GM12878 (cell line): ENCODE measurements at regions not wholly inside any gene's neighbourhood (a gene's known extent, or its start where the extent isn't known, plus 50 kb on each side); places are given as distances from the start of the nearest gene placed in this dataset.

ENCODE experiments used
- ATAC-seq: fragments of 200-7000 bp; cut with Tn5 transposase; 3 replicates; pipeline ENCODE4 v1.9.1; 2020; ENCODE audit warnings: mild to moderate bottlenecking, moderate library complexity
- BruUV-seq: library from RNA; stranded (reverse); fragments of 400-500 nt; replicated peaks from 2 replicates; lab custom pipeline; 2021; lab: Mats Ljungman, UMichigan
- CTCF ChIA-PET: fragments of 300-600 bp; sonication (Branson Sonifier 250); formaldehyde crosslinking; extraction: SDS; loops from one replicate; lab custom pipeline; 2021; ENCODE audit warnings: inconsistent platforms; lab: Yijun Ruan, JAX
- POLR2A ChIA-PET: fragments of 350-600 bp; formaldehyde crosslinking; extraction: SDS; loops from one replicate; lab custom pipeline; 2021; ENCODE audit warnings: inconsistent platforms; lab: Charles Lee
- RAD21 ChIA-PET: fragments of 300-600 bp; sonication (Branson Sonifier 250); formaldehyde crosslinking; loops from one replicate; lab custom pipeline; 2023; ENCODE audit warnings: antibody characterized with exemption; ENCODE audit not compliant: unreplicated experiment; lab: Charles Lee
- SMC1A ChIA-PET: fragments of 300-600 bp; sonication (Branson Sonifier 250); formaldehyde crosslinking; loops from one replicate; lab custom pipeline; 2023; ENCODE audit not compliant: unreplicated experiment, uncharacterized antibody; lab: Charles Lee
- DNase-seq: peaks from one replicate; pipeline ENCODE4 v3.0.0-alpha.2; 2011; ENCODE audit warnings: low read depth, low spot score
- FAIRE-seq: peaks from 3 replicates; lab custom pipeline; 2011; peaks lifted over from hg19 to GRCh38; lab: Jason Lieb, UNC
- H2AFZ ChIP-seq: 2 replicates; pipeline ENCODE4 v1.6.0; 2011; ENCODE audit warnings: low read depth, low read length, control low read depth; ENCODE audit not compliant: control insufficient read depth
- H3K27ac ChIP-seq: 2 replicates; pipeline ENCODE4 v1.5.1; 2011; ENCODE audit warnings: control low read depth; ENCODE audit not compliant: control insufficient read depth, insufficient read depth
- H3K27me3 ChIP-seq, 2 experiments: replicated peaks in 1 of 2; 2 replicates each; pipeline versions ENCODE4 v1.6.0 to v1.6.1; 2011; ENCODE audit warnings: low read length in 1 of 2; ENCODE audit not compliant: control insufficient read depth in 2 of 2, insufficient read depth in 2 of 2
- H3K36me3 ChIP-seq, 2 experiments: 2 replicates each; pipeline ENCODE4 v1.5.1; 2011; ENCODE audit warnings: low read length in 1 of 2; ENCODE audit not compliant: control insufficient read depth in 2 of 2, insufficient read depth in 2 of 2
- H3K4me1 ChIP-seq: 2 replicates; pipeline ENCODE4 v1.6.1; 2011; ENCODE audit warnings: mild to moderate bottlenecking, low read length, moderate library complexity, mixed read lengths; ENCODE audit not compliant: control insufficient read depth, insufficient read depth
- H3K4me2 ChIP-seq: 2 replicates; pipeline ENCODE4 v1.6.0; 2011; ENCODE audit warnings: control low read depth; ENCODE audit not compliant: control insufficient read depth, insufficient read depth
- H3K4me3 ChIP-seq: fragments of 200-600 bp; sonication (generic); 2 replicates; pipeline ENCODE4 v1.5.1; 2016
- H3K79me2 ChIP-seq: 2 replicates; pipeline ENCODE4 v1.6.0; 2011; ENCODE audit warnings: low read length; ENCODE audit not compliant: control insufficient read depth, insufficient read depth
- H3K9ac ChIP-seq: 2 replicates; pipeline ENCODE4 v1.8.0; 2011; ENCODE audit warnings: low read length, control low read depth, mixed read lengths; ENCODE audit not compliant: control insufficient read depth, insufficient read depth
- H3K9me3 ChIP-seq: replicated peaks from 3 replicates; pipeline ENCODE4 v1.5.1; 2011; ENCODE audit warnings: mild to moderate bottlenecking, low read length; ENCODE audit not compliant: control insufficient read depth, insufficient read depth
- H4K20me1 ChIP-seq: 2 replicates; pipeline ENCODE4 v1.6.0; 2011; ENCODE audit not compliant: control insufficient read depth, insufficient read depth
- BHLHE40 ChIP-seq, 2 experiments: fragments of 450-650 bp in 1 of 2; IDR thresholded peaks; 2 replicates each; pipeline ENCODE4 v1.6.1; 2011 to 2017; ENCODE audit warnings: low read depth in 2 of 2, borderline replicate concordance in 1 of 2, improper control_type of control experiment in 1 of 2, low read length in 1 of 2, mild to moderate bottlenecking in 1 of 2
- MLLT1 ChIP-seq: fragments of 450-650 bp; IDR thresholded peaks from 2 replicates; pipeline ENCODE4 v1.6.1; 2016; ENCODE audit warnings: mild to moderate bottlenecking
- MYC ChIP-seq: IDR thresholded peaks from 2 replicates; pipeline ENCODE4 v1.6.1; 2011; ENCODE audit warnings: mild to moderate bottlenecking, low read length, moderate library complexity, inconsistent platforms; ENCODE audit not compliant: insufficient read depth, insufficient replicate concordance, insufficient read length, severe bottlenecking
- NR2F1 ChIP-seq: fragments of 450-650 bp; conservative IDR thresholded peaks from 2 replicates; pipeline ENCODE4 v1.6.1; 2017; ENCODE audit warnings: mild to moderate bottlenecking
- PAX8 ChIP-seq: fragments of 450-650 bp; IDR thresholded peaks from 2 replicates; pipeline ENCODE4 v1.6.1; 2017; ENCODE audit warnings: mild to moderate bottlenecking, moderate library complexity
- ZZZ3 ChIP-seq: IDR thresholded peaks from 2 replicates; pipeline ENCODE4 v1.6.1; 2011; ENCODE audit warnings: low read depth; ENCODE audit not compliant: control insufficient read depth, insufficient read length
- WGBS: methylation state at CpG from one replicate; pipeline ENCODE4 v1.1.6; 2016; ENCODE audit warnings: low lambda C conversion rate; ENCODE audit not compliant: insufficient replicate concordance, insufficient coverage; ENCODE audit errors: missing lambda C conversion rate; 5-methylcytosine and 5-hydroxymethylcytosine counted together
- in situ Hi-C: fragments of 300-500 bp; cut with MboI; formaldehyde crosslinking; loops from 9 replicates; pipeline ENCODE4 v1.14.3; 2018; ENCODE audit warnings: mixed read lengths
- intact Hi-C: fragments of 100-400 bp; cut with micrococcal nuclease; formaldehyde crosslinking; loops from one replicate; pipeline ENCODE4 v1.14.2; 2022; ENCODE audit not compliant: unreplicated experiment
- TF ChIP-seq, protein P1 (sequence below): fragments of 150-350 bp; IDR thresholded peaks from 2 replicates; pipeline ENCODE4 v1.6.1; 2016; ENCODE audit warnings: low read depth, low read length

GRCh38 chr15:69830876-69831275 is 266.8 kb downstream of the TLE3 start:
- no peak overlapping the region for H3K4me3 ChIP-seq
- H3K9me3 ChIP-seq, result no peaks in the 10 kb centered on the region
- no peak overlapping the region for H3K4me2 ChIP-seq
- DNase-seq (no peak), FAIRE-seq (no peak), ATAC-seq (no peak)
- no peak for TF ChIP-seq MLLT1
- TF ChIP-seq BHLHE40 (IDR thresholded peaks at IDR 0.05; ENCODE audit: borderline replicate concordance in 1 of 2, low read depth in 2 of 2, low read length in 1 of 2), result no peak
- TF ChIP-seq NR2F1, result no peak
- TF ChIP-seq, protein P1, sequence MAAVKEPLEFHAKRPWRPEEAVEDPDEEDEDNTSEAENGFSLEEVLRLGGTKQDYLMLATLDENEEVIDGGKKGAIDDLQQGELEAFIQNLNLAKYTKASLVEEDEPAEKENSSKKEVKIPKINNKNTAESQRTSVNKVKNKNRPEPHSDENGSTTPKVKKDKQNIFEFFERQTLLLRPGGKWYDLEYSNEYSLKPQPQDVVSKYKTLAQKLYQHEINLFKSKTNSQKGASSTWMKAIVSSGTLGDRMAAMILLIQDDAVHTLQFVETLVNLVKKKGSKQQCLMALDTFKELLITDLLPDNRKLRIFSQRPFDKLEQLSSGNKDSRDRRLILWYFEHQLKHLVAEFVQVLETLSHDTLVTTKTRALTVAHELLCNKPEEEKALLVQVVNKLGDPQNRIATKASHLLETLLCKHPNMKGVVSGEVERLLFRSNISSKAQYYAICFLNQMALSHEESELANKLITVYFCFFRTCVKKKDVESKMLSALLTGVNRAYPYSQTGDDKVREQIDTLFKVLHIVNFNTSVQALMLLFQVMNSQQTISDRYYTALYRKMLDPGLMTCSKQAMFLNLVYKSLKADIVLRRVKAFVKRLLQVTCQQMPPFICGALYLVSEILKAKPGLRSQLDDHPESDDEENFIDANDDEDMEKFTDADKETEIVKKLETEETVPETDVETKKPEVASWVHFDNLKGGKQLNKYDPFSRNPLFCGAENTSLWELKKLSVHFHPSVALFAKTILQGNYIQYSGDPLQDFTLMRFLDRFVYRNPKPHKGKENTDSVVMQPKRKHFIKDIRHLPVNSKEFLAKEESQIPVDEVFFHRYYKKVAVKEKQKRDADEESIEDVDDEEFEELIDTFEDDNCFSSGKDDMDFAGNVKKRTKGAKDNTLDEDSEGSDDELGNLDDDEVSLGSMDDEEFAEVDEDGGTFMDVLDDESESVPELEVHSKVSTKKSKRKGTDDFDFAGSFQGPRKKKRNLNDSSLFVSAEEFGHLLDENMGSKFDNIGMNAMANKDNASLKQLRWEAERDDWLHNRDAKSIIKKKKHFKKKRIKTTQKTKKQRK, result no peak
- no peak for TF ChIP-seq ZZZ3
- no peak for TF ChIP-seq PAX8
- no peak for TF ChIP-seq MYC
- no peaks in the 10 kb centered on the region for H3K79me2 ChIP-seq
- BruUV-seq, result no TSS peak
- H3K9ac ChIP-seq, result no peak overlapping the region
- in situ Hi-C loops, result no loop called here
- no peaks in the 10 kb centered on the region for H3K36me3 ChIP-seq
- H2AFZ ChIP-seq, result no peak overlapping the region
- ChIA-PET POLR2A (no interaction called here), RAD21 (no interaction called here), SMC1A (no interaction called here), CTCF (interaction anchor here (1.0 kb wide), 1 partner anchor 96 kb away, joined by 3 read pairs; no protein-coding TSS in a partner anchor)
- H3K27ac ChIP-seq, result no peak overlapping the region
- 27% methylated on average over 4 of the region's 4 CpGs for WGBS
- intact Hi-C loops, result no loop called here
- no peaks in the 10 kb centered on the region for H4K20me1 ChIP-seq
- H3K4me1 ChIP-seq, result no peaks in the 10 kb centered on the region
- H3K27me3 ChIP-seq, result peaks cover 0 to 11% of the 10 kb centered on the region in 2 experiments; a peak in 3 of 4 replicates
